SK-N-SH (cell line): ENCODE measurements at regions not wholly inside any gene's neighbourhood (a gene's known extent, or its start where the extent isn't known, plus 50 kb on each side); places are given as distances from the start of the nearest gene placed in this dataset.

ENCODE experiments used
- CTCF ChIA-PET: fragments of 300-600, 350-600 bp; formaldehyde crosslinking; extraction: SDS; loops from one replicate; lab custom pipeline; 2021; lab: Yijun Ruan, JAX
- POLR2A ChIA-PET: fragments of 350-600 bp; sonication (Branson Sonifier 250); formaldehyde crosslinking; extraction: SDS; loops from one replicate; lab custom pipeline; 2020; ENCODE audit warnings: antibody characterized with exemption, inconsistent platforms; lab: Yijun Ruan, JAX
- DNase-seq: peaks from one replicate; pipeline ENCODE4 v3.0.0; 2012
- H2AFZ ChIP-seq: fragments of 200-600 bp; sonication (generic); 2 replicates; pipeline ENCODE4 v1.8.1; 2016; ENCODE audit warnings: antibody characterized with exemption, mild to moderate bottlenecking, low read depth
- H3F3A ChIP-seq: fragments of 200-600 bp; sonication (generic); replicated peaks from 2 replicates; pipeline ENCODE3; 2016; ENCODE audit warnings: antibody characterized with exemption, mild to moderate bottlenecking; ENCODE audit not compliant: insufficient read depth
- H3K27ac ChIP-seq, 2 experiments: fragments of 200-500 bp in 1 of 2; fragments of 200-600 bp in 1 of 2; sonication (Bioruptor generic) in 1 of 2; sonication (generic), shearing (Covaris generic) in 1 of 2; 2 replicates each; pipeline versions ENCODE4 v1.5.1 to v1.6.1; 2014 to 2016; ENCODE audit warnings: low read depth in 2 of 2, inconsistent platforms in 1 of 2, low read length in 1 of 2, mild to moderate bottlenecking in 1 of 2, mixed read lengths in 1 of 2
- H3K27me3 ChIP-seq: fragments of 200-600 bp; sonication (generic), shearing (Covaris generic); 2 replicates; pipeline ENCODE4 v1.6.1; 2016; ENCODE audit warnings: mixed run types; ENCODE audit not compliant: insufficient read depth
- H3K36me3 ChIP-seq, 2 experiments: fragments of 200-500 bp in 1 of 2; fragments of 200-600 bp in 1 of 2; sonication (Bioruptor generic) in 1 of 2; sonication (generic) in 1 of 2; replicated peaks in 1 of 2; 2 replicates each; pipeline versions ENCODE3 to v1.5.1; 2014 to 2016; ENCODE audit warnings: low read length in 1 of 2, mild to moderate bottlenecking in 1 of 2; ENCODE audit not compliant: insufficient read depth in 2 of 2, control insufficient read depth in 1 of 2
- H3K4me1 ChIP-seq, 2 experiments: fragments of 200-500 bp in 1 of 2; fragments of 200-600 bp in 1 of 2; sonication (Bioruptor generic) in 1 of 2; sonication (generic), shearing (Covaris generic) in 1 of 2; 2 replicates each; pipeline versions ENCODE4 v1.5.1 to v1.6.1; 2014 to 2016; ENCODE audit warnings: low read depth in 1 of 2, low read length in 1 of 2, mixed run types in 1 of 2; ENCODE audit not compliant: insufficient read depth in 2 of 2, control insufficient read depth in 1 of 2
- H3K4me2 ChIP-seq: fragments of 200-600 bp; sonication (generic), shearing (Covaris generic); 2 replicates; pipeline ENCODE4 v1.6.1; 2017; ENCODE audit warnings: mixed run types
- H3K4me3 ChIP-seq, 2 experiments: fragments of 200-500 bp in 1 of 2; fragments of 200-600 bp in 1 of 2; sonication (Bioruptor generic) in 1 of 2; sonication (generic), shearing (Covaris generic) in 1 of 2; 2 replicates each; pipeline versions ENCODE4 v1.5.1 to v1.8.1; 2014 to 2016; ENCODE audit warnings: low read depth in 2 of 2, inconsistent platforms in 1 of 2, low read length in 1 of 2, mild to moderate bottlenecking in 1 of 2, mixed read lengths in 1 of 2, moderate library complexity in 1 of 2
- H3K79me2 ChIP-seq: fragments of 200-600 bp; sonication (generic); 2 replicates; pipeline ENCODE4 v1.8.1; 2017; ENCODE audit warnings: mild to moderate bottlenecking; ENCODE audit not compliant: insufficient read depth
- H3K9ac ChIP-seq: fragments of 200-600 bp; sonication (generic); 2 replicates; pipeline ENCODE4 v1.6.1; 2017; ENCODE audit warnings: mixed run types
- H3K9me2 ChIP-seq: fragments of 200-600 bp; sonication (generic); 2 replicates; pipeline ENCODE4 v1.6.1; 2017; ENCODE audit warnings: mixed run types
- H3K9me3 ChIP-seq: fragments of 200-600 bp; sonication (generic); 2 replicates; pipeline ENCODE4 v1.6.1; 2017; ENCODE audit warnings: mixed run types, mild to moderate bottlenecking, moderate library complexity
- H4K20me1 ChIP-seq: fragments of 200-600 bp; sonication (generic); 2 replicates; pipeline ENCODE4 v1.6.1; 2017; ENCODE audit warnings: mild to moderate bottlenecking, mixed run types; ENCODE audit not compliant: insufficient read depth
- CTCF ChIP-seq: fragments of 200-600 bp; sonication (generic); IDR thresholded peaks from 2 replicates; pipeline ENCODE4 v1.6.1; 2017; ENCODE audit warnings: antibody characterized with exemption, mild to moderate bottlenecking, moderate library complexity
- ELF1 ChIP-seq: IDR thresholded peaks from 2 replicates; pipeline ENCODE4 v1.4.0; 2012
- EP300 ChIP-seq, 2 experiments: IDR thresholded peaks; 2 replicates each; pipeline versions ENCODE4 v1.4.0 to v1.6.1; 2012; ENCODE audit warnings: borderline replicate concordance in 1 of 2, low read depth in 1 of 2, low read length in 1 of 2
- EZH2phosphoT487 ChIP-seq: fragments of 200-600 bp; sonication (generic); IDR thresholded peaks from 2 replicates; pipeline ENCODE4 v1.6.1; 2017; ENCODE audit warnings: low read depth, mixed run types, mild to moderate bottlenecking, antibody characterized with exemption, moderate library complexity, borderline replicate concordance
- FOSL2 ChIP-seq: IDR thresholded peaks from 2 replicates; pipeline ENCODE4 v1.4.0; 2012; ENCODE audit warnings: low read depth, mild to moderate bottlenecking, moderate library complexity, borderline replicate concordance
- FOXJ3 ChIP-seq: sonication (generic); formaldehyde crosslinking; IDR thresholded peaks from 2 replicates; pipeline ENCODE4 v1.5.1; 2020; ENCODE audit warnings: mild to moderate bottlenecking, missing genetic modification reagents
- GABPA ChIP-seq: IDR thresholded peaks from 2 replicates; pipeline ENCODE4 v1.4.0; 2012; ENCODE audit warnings: low read depth, mild to moderate bottlenecking
- MAX ChIP-seq: IDR thresholded peaks from 2 replicates; pipeline ENCODE4 v1.4.0; 2012; ENCODE audit warnings: low read depth
- MEF2A ChIP-seq: IDR thresholded peaks from 2 replicates; pipeline ENCODE4 v1.4.0; 2012; ENCODE audit warnings: low read depth, borderline replicate concordance
- RXRA ChIP-seq: IDR thresholded peaks from 2 replicates; pipeline ENCODE4 v1.4.0; 2012; ENCODE audit warnings: low read depth, mild to moderate bottlenecking, borderline replicate concordance
- SIN3A ChIP-seq: IDR thresholded peaks from 2 replicates; pipeline ENCODE4 v1.6.1; 2012; ENCODE audit warnings: low read depth, mild to moderate bottlenecking, low read length, moderate library complexity, borderline replicate concordance
- SMC3 ChIP-seq: IDR thresholded peaks from 2 replicates; pipeline ENCODE4 v1.6.1; 2012; ENCODE audit warnings: low read depth, low read length, improper control_type of control experiment
- TCF12 ChIP-seq: IDR thresholded peaks from 2 replicates; pipeline ENCODE4 v1.4.0; 2012
- TEAD4 ChIP-seq: IDR thresholded peaks from 2 replicates; pipeline ENCODE4 v1.4.0; 2012; ENCODE audit warnings: mild to moderate bottlenecking, borderline replicate concordance; ENCODE audit not compliant: insufficient read depth
- YY1 ChIP-seq: IDR thresholded peaks from 2 replicates; pipeline ENCODE4 v1.4.0; 2012; ENCODE audit warnings: low read depth, mild to moderate bottlenecking
- WGBS: methylation state at CpG from one replicate; pipeline ENCODE4 v1.1.6; 2017; ENCODE audit warnings: low lambda C conversion rate; 5-methylcytosine and 5-hydroxymethylcytosine counted together
- TF ChIP-seq, protein P1 (sequence below): fragments of 150-350 bp; IDR thresholded peaks from 2 replicates; pipeline ENCODE4 v1.6.1; 2016; ENCODE audit warnings: mild to moderate bottlenecking, low read depth, low read length
- TF ChIP-seq, protein P2 (sequence below): IDR thresholded peaks from 2 replicates; pipeline ENCODE4 v1.6.1; 2012; ENCODE audit warnings: mild to moderate bottlenecking, low read depth, low read length, moderate library complexity
- TF ChIP-seq, protein P3 (sequence below): IDR thresholded peaks from 2 replicates; pipeline ENCODE4; 2012

GRCh38 chr14:55938249-55938791 is 179.9 kb upstream of the PELI2 start:
- ChIA-PET CTCF (no interaction called here), POLR2A (no interaction called here)
- Histone ChIP-seq H3K9me3 (no peaks in the 10 kb centered on the region), H3K9me2 (no peaks in the 10 kb centered on the region), H3K27me3 (no peaks in the 10 kb centered on the region; the same call in 1 of the 2 replicates), H3K36me3 (no peaks in the 10 kb centered on the region), H3K9ac (no peak overlapping the region), H3K4me3 (no peak overlapping the region), H3K27ac (no peak overlapping the region), H3K4me2 (no peak overlapping the region), H3F3A (no peaks in the 10 kb centered on the region), H3K79me2 (no peaks in the 10 kb centered on the region), H4K20me1 (no peaks in the 10 kb centered on the region), H3K4me1 (no peaks in the 10 kb centered on the region), H2AFZ (no peak overlapping the region)
- 10% methylated on average over 10 of the region's 10 CpGs for WGBS
- no peak for DNase-seq
- TF ChIP-seq EZH2phosphoT487: no peak
- TF ChIP-seq FOXJ3 (CRISPR knock-in tag): no peak
- TF ChIP-seq ELF1: no peak
- TF ChIP-seq, protein P1, sequence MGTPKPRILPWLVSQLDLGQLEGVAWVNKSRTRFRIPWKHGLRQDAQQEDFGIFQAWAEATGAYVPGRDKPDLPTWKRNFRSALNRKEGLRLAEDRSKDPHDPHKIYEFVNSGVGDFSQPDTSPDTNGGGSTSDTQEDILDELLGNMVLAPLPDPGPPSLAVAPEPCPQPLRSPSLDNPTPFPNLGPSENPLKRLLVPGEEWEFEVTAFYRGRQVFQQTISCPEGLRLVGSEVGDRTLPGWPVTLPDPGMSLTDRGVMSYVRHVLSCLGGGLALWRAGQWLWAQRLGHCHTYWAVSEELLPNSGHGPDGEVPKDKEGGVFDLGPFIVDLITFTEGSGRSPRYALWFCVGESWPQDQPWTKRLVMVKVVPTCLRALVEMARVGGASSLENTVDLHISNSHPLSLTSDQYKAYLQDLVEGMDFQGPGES: no peak
- TF ChIP-seq MEF2A: no peak
- no peak for TF ChIP-seq TCF12
- no peak for TF ChIP-seq TEAD4
- no peak for TF ChIP-seq MAX
- TF ChIP-seq FOSL2: no peak
- TF ChIP-seq YY1: no peak
- TF ChIP-seq, protein P2, sequence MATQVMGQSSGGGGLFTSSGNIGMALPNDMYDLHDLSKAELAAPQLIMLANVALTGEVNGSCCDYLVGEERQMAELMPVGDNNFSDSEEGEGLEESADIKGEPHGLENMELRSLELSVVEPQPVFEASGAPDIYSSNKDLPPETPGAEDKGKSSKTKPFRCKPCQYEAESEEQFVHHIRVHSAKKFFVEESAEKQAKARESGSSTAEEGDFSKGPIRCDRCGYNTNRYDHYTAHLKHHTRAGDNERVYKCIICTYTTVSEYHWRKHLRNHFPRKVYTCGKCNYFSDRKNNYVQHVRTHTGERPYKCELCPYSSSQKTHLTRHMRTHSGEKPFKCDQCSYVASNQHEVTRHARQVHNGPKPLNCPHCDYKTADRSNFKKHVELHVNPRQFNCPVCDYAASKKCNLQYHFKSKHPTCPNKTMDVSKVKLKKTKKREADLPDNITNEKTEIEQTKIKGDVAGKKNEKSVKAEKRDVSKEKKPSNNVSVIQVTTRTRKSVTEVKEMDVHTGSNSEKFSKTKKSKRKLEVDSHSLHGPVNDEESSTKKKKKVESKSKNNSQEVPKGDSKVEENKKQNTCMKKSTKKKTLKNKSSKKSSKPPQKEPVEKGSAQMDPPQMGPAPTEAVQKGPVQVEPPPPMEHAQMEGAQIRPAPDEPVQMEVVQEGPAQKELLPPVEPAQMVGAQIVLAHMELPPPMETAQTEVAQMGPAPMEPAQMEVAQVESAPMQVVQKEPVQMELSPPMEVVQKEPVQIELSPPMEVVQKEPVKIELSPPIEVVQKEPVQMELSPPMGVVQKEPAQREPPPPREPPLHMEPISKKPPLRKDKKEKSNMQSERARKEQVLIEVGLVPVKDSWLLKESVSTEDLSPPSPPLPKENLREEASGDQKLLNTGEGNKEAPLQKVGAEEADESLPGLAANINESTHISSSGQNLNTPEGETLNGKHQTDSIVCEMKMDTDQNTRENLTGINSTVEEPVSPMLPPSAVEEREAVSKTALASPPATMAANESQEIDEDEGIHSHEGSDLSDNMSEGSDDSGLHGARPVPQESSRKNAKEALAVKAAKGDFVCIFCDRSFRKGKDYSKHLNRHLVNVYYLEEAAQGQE: no peak
- TF ChIP-seq SMC3: no peak
- TF ChIP-seq GABPA: no peak
- no peak for TF ChIP-seq SIN3A
- no peak for TF ChIP-seq EP300 (IDR thresholded peaks at IDR 0.05; ENCODE audit: borderline replicate concordance in 1 of 2, low read depth in 1 of 2, low read length in 1 of 2)
- no peak for TF ChIP-seq RXRA
- no peak for TF ChIP-seq CTCF
- TF ChIP-seq, protein P3, sequence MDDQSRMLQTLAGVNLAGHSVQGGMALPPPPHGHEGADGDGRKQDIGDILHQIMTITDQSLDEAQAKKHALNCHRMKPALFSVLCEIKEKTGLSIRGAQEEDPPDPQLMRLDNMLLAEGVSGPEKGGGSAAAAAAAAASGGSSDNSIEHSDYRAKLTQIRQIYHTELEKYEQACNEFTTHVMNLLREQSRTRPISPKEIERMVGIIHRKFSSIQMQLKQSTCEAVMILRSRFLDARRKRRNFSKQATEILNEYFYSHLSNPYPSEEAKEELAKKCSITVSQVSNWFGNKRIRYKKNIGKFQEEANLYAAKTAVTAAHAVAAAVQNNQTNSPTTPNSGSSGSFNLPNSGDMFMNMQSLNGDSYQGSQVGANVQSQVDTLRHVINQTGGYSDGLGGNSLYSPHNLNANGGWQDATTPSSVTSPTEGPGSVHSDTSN: no peak
